GM12873 (cell line): ENCODE measurements at regions not wholly inside any gene's neighbourhood (a gene's known extent, or its start where the extent isn't known, plus 50 kb on each side); places are given as distances from the start of the nearest gene placed in this dataset.

Experiments
- TF ChIP-seq, protein P1 (sequence below): IDR thresholded peaks from 2 replicates; pipeline ENCODE4 v1.5.1; 2012; ENCODE audit warnings: low read depth, mild to moderate bottlenecking, moderate library complexity, low read length, control low read depth; ENCODE audit not compliant: insufficient read depth; ENCODE audit errors: missing control alignments

- TF ChIP-seq, protein P1, sequence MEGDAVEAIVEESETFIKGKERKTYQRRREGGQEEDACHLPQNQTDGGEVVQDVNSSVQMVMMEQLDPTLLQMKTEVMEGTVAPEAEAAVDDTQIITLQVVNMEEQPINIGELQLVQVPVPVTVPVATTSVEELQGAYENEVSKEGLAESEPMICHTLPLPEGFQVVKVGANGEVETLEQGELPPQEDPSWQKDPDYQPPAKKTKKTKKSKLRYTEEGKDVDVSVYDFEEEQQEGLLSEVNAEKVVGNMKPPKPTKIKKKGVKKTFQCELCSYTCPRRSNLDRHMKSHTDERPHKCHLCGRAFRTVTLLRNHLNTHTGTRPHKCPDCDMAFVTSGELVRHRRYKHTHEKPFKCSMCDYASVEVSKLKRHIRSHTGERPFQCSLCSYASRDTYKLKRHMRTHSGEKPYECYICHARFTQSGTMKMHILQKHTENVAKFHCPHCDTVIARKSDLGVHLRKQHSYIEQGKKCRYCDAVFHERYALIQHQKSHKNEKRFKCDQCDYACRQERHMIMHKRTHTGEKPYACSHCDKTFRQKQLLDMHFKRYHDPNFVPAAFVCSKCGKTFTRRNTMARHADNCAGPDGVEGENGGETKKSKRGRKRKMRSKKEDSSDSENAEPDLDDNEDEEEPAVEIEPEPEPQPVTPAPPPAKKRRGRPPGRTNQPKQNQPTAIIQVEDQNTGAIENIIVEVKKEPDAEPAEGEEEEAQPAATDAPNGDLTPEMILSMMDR = no peak
Observed at GRCh38 chr15:98138910-98139309, 178.4 kb downstream of the ARRDC4 start.

GRCh38 chr15:98139337-98139736 lies 178.8 kb downstream of the ARRDC4 start:
- TF ChIP-seq, protein P1 = no peak

DNA sequence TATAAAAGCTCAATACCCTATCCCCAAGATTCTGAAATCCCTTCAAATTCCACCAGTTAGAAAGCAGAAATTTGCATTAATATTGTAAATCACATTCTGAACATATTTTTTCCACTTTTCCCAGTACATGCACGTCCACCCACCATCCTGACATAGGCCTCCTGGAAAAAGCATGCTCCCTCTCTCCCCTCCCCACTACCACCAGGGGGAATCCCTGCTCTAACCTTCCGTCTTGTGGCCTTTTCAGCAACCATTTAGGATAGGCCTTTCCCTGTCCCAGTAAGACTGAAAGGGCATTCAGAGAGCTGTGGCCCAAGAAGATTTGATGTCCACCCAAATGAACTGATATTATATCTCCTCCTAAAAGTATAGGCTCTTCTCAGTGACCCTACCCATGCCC lies 182.1 kb downstream of the ARRDC4 start:
- TF ChIP-seq, protein P1 = no peak

DNA sequence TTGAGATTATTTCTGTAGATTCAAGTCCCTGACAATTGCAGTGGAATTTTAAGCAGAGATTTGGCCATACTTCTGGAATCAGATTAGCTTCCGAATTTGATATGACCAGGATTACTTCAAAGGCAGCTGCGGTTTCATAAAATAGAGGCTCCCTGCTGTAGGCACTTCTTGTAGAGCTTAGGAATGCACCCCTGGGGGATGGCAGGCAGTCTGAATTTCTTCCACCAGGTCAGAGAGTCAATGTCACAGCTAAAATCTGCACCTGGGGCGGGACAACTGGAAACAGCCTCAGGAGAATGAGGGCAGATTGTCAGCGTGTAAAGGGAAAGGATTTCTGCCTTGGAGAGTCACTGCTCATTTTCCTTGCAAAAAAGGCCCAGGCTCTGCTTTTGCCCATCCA lies 182.6 kb downstream of the ARRDC4 start:
- TF ChIP-seq, protein P1 = no peak

- TF ChIP-seq, protein P1 = no peak
Observed at GRCh38 chr15:98144388-98144787, 183.9 kb downstream of the ARRDC4 start.

DNA sequence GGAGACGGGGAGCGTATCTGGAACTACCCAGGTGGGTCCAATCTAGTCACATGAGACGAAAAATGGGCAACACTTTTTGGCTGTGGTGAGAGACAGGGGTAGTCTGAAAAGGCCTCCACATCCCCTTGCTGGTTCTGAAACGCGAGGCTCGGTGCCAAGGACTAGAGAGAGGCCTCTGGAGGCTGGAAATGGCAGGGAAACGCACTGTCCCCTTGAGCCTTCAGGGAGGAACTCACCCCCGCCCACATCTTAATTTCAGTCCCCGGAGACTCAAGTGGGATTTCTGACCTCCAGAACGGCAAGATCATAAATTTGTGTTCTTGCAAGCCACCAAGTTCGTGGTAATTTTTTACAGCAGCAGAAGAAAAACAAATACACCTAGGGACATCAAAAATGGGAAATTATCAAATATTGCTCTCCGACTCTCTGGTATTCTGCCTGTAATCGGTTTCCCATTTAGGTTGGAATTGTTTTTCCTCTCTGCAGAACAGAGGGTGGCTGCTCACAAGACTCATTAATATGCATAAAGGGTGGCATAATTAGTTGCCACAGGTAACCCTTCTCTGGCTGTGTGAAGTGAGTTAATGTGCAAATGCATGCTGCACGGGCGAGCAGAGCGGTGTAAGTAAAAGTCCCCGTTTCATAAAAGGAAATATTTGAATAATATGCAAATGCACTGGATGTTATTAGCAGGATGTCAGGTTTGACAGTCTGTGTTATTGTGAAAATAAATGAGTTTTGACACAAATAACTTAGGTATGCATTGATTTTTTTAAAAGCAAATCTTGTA lies 185.7 kb downstream of the ARRDC4 start:
- TF ChIP-seq, protein P1 = no peak

GRCh38 chr15:98147415-98147814 lies 186.9 kb downstream of the ARRDC4 start:
- TF ChIP-seq, protein P1 = no peak
